HL-60 (cell line): ENCODE measurements at regions not wholly inside any gene's neighbourhood (a gene's known extent, or its start where the extent isn't known, plus 50 kb on each side); places are given as distances from the start of the nearest gene placed in this dataset.

Experiments used
- POLR2AphosphoS5 ChIP-seq: IDR thresholded peaks from 2 replicates; pipeline ENCODE4 v1.6.1; 2012; ENCODE audit warnings: low read depth
- TF ChIP-seq, protein P1 (sequence below): IDR thresholded peaks from one replicate; pipeline ENCODE4 v1.5.1; 2011; ENCODE audit warnings: low read length, control low read depth, inconsistent platforms; ENCODE audit not compliant: insufficient read depth
- TF ChIP-seq, protein P2 (sequence below): IDR thresholded peaks from 2 replicates; pipeline ENCODE4 v1.6.1; 2012; ENCODE audit warnings: low read depth; ENCODE audit not compliant: insufficient replicate concordance

DNA sequence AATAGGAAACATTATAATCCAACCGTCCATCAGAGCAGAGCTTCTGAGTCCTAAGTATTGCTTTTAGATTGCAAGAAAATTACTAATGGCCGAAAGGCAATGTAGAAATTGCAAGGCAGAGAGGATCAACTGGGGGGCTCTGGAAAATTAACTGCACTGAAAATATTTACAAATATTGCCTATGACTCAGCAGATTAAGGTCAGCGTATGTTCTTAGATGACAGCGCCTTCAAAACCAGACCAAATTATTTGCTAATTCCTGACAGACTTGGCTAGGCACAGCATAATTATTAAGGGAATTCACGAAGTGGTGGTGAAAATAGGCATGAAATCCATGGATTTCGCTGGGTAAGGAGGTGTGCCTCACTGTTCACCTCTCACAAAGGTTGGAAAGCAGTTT lies 947.7 kb downstream of the TUSC7 start:
- TF ChIP-seq, protein P1, sequence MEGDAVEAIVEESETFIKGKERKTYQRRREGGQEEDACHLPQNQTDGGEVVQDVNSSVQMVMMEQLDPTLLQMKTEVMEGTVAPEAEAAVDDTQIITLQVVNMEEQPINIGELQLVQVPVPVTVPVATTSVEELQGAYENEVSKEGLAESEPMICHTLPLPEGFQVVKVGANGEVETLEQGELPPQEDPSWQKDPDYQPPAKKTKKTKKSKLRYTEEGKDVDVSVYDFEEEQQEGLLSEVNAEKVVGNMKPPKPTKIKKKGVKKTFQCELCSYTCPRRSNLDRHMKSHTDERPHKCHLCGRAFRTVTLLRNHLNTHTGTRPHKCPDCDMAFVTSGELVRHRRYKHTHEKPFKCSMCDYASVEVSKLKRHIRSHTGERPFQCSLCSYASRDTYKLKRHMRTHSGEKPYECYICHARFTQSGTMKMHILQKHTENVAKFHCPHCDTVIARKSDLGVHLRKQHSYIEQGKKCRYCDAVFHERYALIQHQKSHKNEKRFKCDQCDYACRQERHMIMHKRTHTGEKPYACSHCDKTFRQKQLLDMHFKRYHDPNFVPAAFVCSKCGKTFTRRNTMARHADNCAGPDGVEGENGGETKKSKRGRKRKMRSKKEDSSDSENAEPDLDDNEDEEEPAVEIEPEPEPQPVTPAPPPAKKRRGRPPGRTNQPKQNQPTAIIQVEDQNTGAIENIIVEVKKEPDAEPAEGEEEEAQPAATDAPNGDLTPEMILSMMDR = no peak
- TF ChIP-seq POLR2AphosphoS5 = no peak
- TF ChIP-seq, protein P2, sequence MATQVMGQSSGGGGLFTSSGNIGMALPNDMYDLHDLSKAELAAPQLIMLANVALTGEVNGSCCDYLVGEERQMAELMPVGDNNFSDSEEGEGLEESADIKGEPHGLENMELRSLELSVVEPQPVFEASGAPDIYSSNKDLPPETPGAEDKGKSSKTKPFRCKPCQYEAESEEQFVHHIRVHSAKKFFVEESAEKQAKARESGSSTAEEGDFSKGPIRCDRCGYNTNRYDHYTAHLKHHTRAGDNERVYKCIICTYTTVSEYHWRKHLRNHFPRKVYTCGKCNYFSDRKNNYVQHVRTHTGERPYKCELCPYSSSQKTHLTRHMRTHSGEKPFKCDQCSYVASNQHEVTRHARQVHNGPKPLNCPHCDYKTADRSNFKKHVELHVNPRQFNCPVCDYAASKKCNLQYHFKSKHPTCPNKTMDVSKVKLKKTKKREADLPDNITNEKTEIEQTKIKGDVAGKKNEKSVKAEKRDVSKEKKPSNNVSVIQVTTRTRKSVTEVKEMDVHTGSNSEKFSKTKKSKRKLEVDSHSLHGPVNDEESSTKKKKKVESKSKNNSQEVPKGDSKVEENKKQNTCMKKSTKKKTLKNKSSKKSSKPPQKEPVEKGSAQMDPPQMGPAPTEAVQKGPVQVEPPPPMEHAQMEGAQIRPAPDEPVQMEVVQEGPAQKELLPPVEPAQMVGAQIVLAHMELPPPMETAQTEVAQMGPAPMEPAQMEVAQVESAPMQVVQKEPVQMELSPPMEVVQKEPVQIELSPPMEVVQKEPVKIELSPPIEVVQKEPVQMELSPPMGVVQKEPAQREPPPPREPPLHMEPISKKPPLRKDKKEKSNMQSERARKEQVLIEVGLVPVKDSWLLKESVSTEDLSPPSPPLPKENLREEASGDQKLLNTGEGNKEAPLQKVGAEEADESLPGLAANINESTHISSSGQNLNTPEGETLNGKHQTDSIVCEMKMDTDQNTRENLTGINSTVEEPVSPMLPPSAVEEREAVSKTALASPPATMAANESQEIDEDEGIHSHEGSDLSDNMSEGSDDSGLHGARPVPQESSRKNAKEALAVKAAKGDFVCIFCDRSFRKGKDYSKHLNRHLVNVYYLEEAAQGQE = no peak
